GM23338 (cell line): ENCODE measurements at regions not wholly inside any gene's neighbourhood (a gene's known extent, or its start where the extent isn't known, plus 50 kb on each side); places are given as distances from the start of the nearest gene placed in this dataset.

Source experiments
- ATAC-seq: fragments of 200-7000 bp; cut with Tn5 transposase; 3 replicates; pipeline ENCODE4 v1.9.1; 2020
- DNase-seq: peaks from one replicate; pipeline ENCODE4 v3.0.0-alpha.2; 2015; ENCODE audit warnings: low spot score
- H2AFZ ChIP-seq: fragments of 200-600 bp; sonication (generic); 2 replicates; pipeline ENCODE4 v1.8.0; 2016; ENCODE audit warnings: antibody characterized with exemption, mild to moderate bottlenecking, moderate library complexity
- H3F3A ChIP-seq: fragments of 200-600 bp; sonication (generic); replicated peaks from 2 replicates; pipeline ENCODE4 v1.8.0; 2017; ENCODE audit warnings: antibody characterized with exemption, mixed run types, low read depth
- H3K27ac ChIP-seq: fragments of 200-600 bp; sonication (generic); 2 replicates; pipeline ENCODE4 v1.6.1; 2016; ENCODE audit warnings: low read depth
- H3K27me3 ChIP-seq: fragments of 200-600 bp; sonication (generic); 2 replicates; pipeline ENCODE4 v1.8.0; 2016; ENCODE audit warnings: mild to moderate bottlenecking, mixed run types, moderate library complexity; ENCODE audit not compliant: insufficient read depth
- H3K36me3 ChIP-seq: fragments of 200-600 bp; sonication (generic); 2 replicates; pipeline ENCODE4 v1.8.0; 2016; ENCODE audit warnings: mild to moderate bottlenecking; ENCODE audit not compliant: insufficient read depth
- H3K4me1 ChIP-seq: fragments of 200-600 bp; sonication (generic); 2 replicates; pipeline ENCODE4 v1.8.0; 2016; ENCODE audit warnings: mild to moderate bottlenecking, moderate library complexity; ENCODE audit not compliant: insufficient read depth
- H3K4me2 ChIP-seq: fragments of 200-600 bp; sonication (generic); 2 replicates; pipeline ENCODE4 v1.7.1; 2017; ENCODE audit warnings: mixed run types
- H3K4me3 ChIP-seq: fragments of 200-600 bp; sonication (generic); 2 replicates; pipeline ENCODE4 v1.6.1; 2016; ENCODE audit warnings: mixed run types
- H3K79me2 ChIP-seq: fragments of 200-600 bp; sonication (generic); replicated peaks from 2 replicates; pipeline ENCODE4 v1.8.0; 2017; ENCODE audit warnings: mild to moderate bottlenecking; ENCODE audit not compliant: insufficient read depth
- H3K9me2 ChIP-seq: fragments of 200-600 bp; sonication (generic); 2 replicates; pipeline ENCODE4 v1.8.0; 2017; ENCODE audit not compliant: insufficient read depth
- H4K20me1 ChIP-seq: fragments of 200-600 bp; sonication (generic); replicated peaks from 2 replicates; pipeline ENCODE4 v1.8.0; 2017; ENCODE audit warnings: mild to moderate bottlenecking; ENCODE audit not compliant: insufficient read depth
- H3K27ac Mint-ChIP-seq: 2 replicates; pipeline ENCODE4 v1.8.0; 2020; ENCODE audit warnings: inconsistent platforms, mild to moderate bottlenecking, moderate library complexity, mixed read lengths
- H3K27me3 Mint-ChIP-seq: 3 replicates; pipeline ENCODE4 v1.8.0; 2022; ENCODE audit warnings: low read depth, mild to moderate bottlenecking, moderate library complexity, mixed read lengths, inconsistent platforms; ENCODE audit not compliant: insufficient read depth, poor library complexity
- H3K36me3 Mint-ChIP-seq: 3 replicates; pipeline ENCODE4 v1.8.0; 2021; ENCODE audit warnings: low read depth, mild to moderate bottlenecking, inconsistent platforms, moderate library complexity, mixed read lengths
- H3K4me1 Mint-ChIP-seq: 3 replicates; pipeline ENCODE4 v1.8.0; 2020; ENCODE audit warnings: mild to moderate bottlenecking, inconsistent platforms, mixed read lengths
- H3K4me3 Mint-ChIP-seq: 3 replicates; pipeline ENCODE4 v1.8.0; 2021; ENCODE audit warnings: moderate library complexity, mild to moderate bottlenecking, inconsistent platforms, mixed read lengths
- H3K9me3 Mint-ChIP-seq: 3 replicates; pipeline ENCODE4 v1.8.0; 2020; ENCODE audit warnings: moderate library complexity, mild to moderate bottlenecking, inconsistent platforms, mixed read lengths
- CREB1 ChIP-seq: fragments of 250-450 bp; sonication (Bioruptor Pico); IDR thresholded peaks from 2 replicates; pipeline ENCODE4 v1.5.0; 2020; ENCODE audit warnings: low read depth, mild to moderate bottlenecking, moderate library complexity
- EZH2 ChIP-seq: fragments of 200-600 bp; sonication (generic); IDR thresholded peaks from one replicate; pipeline ENCODE4 v1.8.0; 2017; ENCODE audit warnings: antibody characterized with exemption, mild to moderate bottlenecking, low read depth; ENCODE audit not compliant: unreplicated experiment
- EZH2phosphoT487 ChIP-seq: fragments of 200-600 bp; sonication (generic); IDR thresholded peaks from one replicate; pipeline ENCODE4 v1.8.1; 2018; ENCODE audit warnings: antibody characterized with exemption; ENCODE audit not compliant: unreplicated experiment
- JUNB ChIP-seq: IDR thresholded peaks from one replicate; pipeline ENCODE4 v1.6.1; 2016; ENCODE audit warnings: antibody characterized with exemption; ENCODE audit not compliant: unreplicated experiment
- NANOG ChIP-seq: IDR thresholded peaks from 2 replicates; pipeline ENCODE4 v1.6.1; 2016; ENCODE audit warnings: antibody characterized with exemption, borderline replicate concordance
- POLR2AphosphoS5 ChIP-seq: IDR thresholded peaks from 2 replicates; pipeline ENCODE4 v1.6.1; 2016; ENCODE audit warnings: antibody characterized with exemption, low read depth
- REST ChIP-seq: IDR thresholded peaks from one replicate; pipeline ENCODE4 v1.6.1; 2018; ENCODE audit warnings: antibody characterized with exemption; ENCODE audit not compliant: unreplicated experiment
- STAT1 ChIP-seq: IDR thresholded peaks from one replicate; pipeline ENCODE4 v1.6.1; 2016; ENCODE audit warnings: antibody characterized with exemption; ENCODE audit not compliant: unreplicated experiment
- ZNF114 ChIP-seq: fragments of 250-450 bp; sonication (Bioruptor Pico); IDR thresholded peaks from 2 replicates; pipeline ENCODE4 v1.5.0; 2020; ENCODE audit warnings: mild to moderate bottlenecking, moderate library complexity
- ZNF331 ChIP-seq: fragments of 250-450 bp; sonication (Bioruptor Pico); IDR thresholded peaks from 2 replicates; pipeline ENCODE4 v1.5.0; 2020; ENCODE audit warnings: low read depth, mild to moderate bottlenecking, moderate library complexity
- TF ChIP-seq, protein P1 (sequence below), 2 experiments: fragments of 200-600 bp in 1 of 2; sonication (generic) in 1 of 2; conservative IDR thresholded peaks; 2 replicates each; pipeline versions ENCODE4 v1.5.1 to v1.6.1; 2016 to 2017; ENCODE audit warnings: antibody characterized with exemption in 2 of 2, low read depth in 2 of 2, mild to moderate bottlenecking in 2 of 2, moderate library complexity in 1 of 2
- TF ChIP-seq, protein P2 (sequence below): fragments of 250-450 bp; sonication (Bioruptor Pico); IDR thresholded peaks from 2 replicates; pipeline ENCODE4 v1.5.0; 2020; ENCODE audit warnings: mild to moderate bottlenecking, moderate library complexity
- TF ChIP-seq, protein P3 (sequence below): IDR thresholded peaks from 2 replicates; pipeline ENCODE4 v1.6.1; 2016; ENCODE audit warnings: antibody characterized with exemption

DNA sequence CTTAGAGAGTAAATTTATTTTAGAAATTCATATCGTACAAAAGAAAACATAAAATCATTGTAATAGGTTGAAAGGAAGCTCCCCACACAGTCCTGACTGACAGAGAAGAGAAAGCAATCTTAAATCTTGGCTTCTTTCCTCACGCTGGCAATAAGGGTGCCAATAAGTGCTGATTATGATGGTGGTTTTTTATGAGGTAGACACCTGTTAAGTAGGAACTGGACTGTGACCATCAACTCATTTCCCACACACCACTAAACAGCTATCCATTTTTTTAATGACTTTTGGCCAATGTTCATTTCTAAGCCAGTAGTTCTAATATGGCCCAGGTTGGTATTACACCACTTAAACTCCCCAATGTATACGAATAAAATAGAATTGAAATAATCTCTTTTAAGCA, 893.5 kb upstream of the NUDT12 start:
- ATAC-seq: no peak
- no peak for DNase-seq

More for the DNA sequence above, 893.5 kb upstream of the NUDT12 start:
- H3K27me3 Mint-ChIP-seq: no peaks in the 10 kb centered on the region
- no peaks in the 10 kb centered on the region for H3K79me2 ChIP-seq
- H3F3A ChIP-seq: no peaks in the 10 kb centered on the region
- peaks cover 6% of the 10 kb centered on the region; the same call in 2 of the 3 replicates for H3K9me3 Mint-ChIP-seq
- H3K4me1 Mint-ChIP-seq: peaks cover 6% of the 10 kb centered on the region; the same call in 2 of the 3 replicates
- no peaks in the 10 kb centered on the region for H3K4me1 ChIP-seq
- no peaks in the 10 kb centered on the region for H4K20me1 ChIP-seq
- H2AFZ ChIP-seq: no peak overlapping the region
- H3K9me2 ChIP-seq: no peaks in the 10 kb centered on the region
- H3K4me2 ChIP-seq: no peak overlapping the region
- no peaks in the 10 kb centered on the region for H3K27me3 ChIP-seq
- H3K36me3 ChIP-seq: no peaks in the 10 kb centered on the region
- no peak overlapping the region for H3K27ac ChIP-seq
- no peak overlapping the region for H3K27ac Mint-ChIP-seq
- H3K4me3 ChIP-seq: no peak overlapping the region
- no peak for TF ChIP-seq EZH2
- TF ChIP-seq, protein P1, sequence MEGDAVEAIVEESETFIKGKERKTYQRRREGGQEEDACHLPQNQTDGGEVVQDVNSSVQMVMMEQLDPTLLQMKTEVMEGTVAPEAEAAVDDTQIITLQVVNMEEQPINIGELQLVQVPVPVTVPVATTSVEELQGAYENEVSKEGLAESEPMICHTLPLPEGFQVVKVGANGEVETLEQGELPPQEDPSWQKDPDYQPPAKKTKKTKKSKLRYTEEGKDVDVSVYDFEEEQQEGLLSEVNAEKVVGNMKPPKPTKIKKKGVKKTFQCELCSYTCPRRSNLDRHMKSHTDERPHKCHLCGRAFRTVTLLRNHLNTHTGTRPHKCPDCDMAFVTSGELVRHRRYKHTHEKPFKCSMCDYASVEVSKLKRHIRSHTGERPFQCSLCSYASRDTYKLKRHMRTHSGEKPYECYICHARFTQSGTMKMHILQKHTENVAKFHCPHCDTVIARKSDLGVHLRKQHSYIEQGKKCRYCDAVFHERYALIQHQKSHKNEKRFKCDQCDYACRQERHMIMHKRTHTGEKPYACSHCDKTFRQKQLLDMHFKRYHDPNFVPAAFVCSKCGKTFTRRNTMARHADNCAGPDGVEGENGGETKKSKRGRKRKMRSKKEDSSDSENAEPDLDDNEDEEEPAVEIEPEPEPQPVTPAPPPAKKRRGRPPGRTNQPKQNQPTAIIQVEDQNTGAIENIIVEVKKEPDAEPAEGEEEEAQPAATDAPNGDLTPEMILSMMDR (conservative IDR thresholded peaks at IDR 0.05; ENCODE audit: low read depth in 2 of 2): no peak
- TF ChIP-seq ZNF114: no peak
- no peak for TF ChIP-seq REST
- no peak for TF ChIP-seq ZNF331
- TF ChIP-seq, protein P2, sequence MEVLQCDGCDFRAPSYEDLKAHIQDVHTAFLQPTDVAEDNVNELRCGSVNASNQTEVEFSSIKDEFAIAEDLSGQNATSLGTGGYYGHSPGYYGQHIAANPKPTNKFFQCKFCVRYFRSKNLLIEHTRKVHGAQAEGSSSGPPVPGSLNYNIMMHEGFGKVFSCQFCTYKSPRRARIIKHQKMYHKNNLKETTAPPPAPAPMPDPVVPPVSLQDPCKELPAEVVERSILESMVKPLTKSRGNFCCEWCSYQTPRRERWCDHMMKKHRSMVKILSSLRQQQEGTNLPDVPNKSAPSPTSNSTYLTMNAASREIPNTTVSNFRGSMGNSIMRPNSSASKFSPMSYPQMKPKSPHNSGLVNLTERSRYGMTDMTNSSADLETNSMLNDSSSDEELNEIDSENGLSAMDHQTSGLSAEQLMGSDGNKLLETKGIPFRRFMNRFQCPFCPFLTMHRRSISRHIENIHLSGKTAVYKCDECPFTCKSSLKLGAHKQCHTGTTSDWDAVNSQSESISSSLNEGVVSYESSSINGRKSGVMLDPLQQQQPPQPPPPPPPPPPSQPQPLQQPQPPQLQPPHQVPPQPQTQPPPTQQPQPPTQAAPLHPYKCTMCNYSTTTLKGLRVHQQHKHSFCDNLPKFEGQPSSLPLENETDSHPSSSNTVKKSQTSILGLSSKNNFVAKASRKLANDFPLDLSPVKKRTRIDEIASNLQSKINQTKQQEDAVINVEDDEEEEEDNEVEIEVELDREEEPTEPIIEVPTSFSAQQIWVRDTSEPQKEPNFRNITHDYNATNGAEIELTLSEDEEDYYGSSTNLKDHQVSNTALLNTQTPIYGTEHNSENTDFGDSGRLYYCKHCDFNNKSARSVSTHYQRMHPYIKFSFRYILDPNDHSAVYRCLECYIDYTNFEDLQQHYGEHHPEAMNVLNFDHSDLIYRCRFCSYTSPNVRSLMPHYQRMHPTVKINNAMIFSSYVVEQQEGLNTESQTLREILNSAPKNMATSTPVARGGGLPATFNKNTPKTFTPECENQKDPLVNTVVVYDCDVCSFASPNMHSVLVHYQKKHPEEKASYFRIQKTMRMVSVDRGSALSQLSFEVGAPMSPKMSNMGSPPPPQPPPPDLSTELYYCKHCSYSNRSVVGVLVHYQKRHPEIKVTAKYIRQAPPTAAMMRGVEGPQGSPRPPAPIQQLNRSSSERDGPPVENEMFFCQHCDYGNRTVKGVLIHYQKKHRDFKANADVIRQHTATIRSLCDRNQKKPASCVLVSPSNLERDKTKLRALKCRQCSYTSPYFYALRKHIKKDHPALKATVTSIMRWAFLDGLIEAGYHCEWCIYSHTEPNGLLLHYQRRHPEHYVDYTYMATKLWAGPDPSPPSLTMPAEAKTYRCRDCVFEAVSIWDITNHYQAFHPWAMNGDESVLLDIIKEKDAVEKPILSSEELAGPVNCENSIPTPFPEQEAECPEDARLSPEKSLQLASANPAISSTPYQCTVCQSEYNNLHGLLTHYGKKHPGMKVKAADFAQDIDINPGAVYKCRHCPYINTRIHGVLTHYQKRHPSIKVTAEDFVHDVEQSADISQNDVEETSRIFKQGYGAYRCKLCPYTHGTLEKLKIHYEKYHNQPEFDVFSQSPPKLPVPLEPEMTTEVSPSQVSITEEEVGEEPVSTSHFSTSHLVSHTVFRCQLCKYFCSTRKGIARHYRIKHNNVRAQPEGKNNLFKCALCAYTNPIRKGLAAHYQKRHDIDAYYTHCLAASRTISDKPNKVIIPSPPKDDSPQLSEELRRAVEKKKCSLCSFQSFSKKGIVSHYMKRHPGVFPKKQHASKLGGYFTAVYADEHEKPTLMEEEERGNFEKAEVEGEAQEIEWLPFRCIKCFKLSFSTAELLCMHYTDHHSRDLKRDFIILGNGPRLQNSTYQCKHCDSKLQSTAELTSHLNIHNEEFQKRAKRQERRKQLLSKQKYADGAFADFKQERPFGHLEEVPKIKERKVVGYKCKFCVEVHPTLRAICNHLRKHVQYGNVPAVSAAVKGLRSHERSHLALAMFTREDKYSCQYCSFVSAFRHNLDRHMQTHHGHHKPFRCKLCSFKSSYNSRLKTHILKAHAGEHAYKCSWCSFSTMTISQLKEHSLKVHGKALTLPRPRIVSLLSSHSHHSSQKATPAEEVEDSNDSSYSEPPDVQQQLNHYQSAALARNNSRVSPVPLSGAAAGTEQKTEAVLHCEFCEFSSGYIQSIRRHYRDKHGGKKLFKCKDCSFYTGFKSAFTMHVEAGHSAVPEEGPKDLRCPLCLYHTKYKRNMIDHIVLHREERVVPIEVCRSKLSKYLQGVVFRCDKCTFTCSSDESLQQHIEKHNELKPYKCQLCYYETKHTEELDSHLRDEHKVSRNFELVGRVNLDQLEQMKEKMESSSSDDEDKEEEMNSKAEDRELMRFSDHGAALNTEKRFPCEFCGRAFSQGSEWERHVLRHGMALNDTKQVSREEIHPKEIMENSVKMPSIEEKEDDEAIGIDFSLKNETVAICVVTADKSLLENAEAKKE (CRISPR knock-in tag): no peak
- TF ChIP-seq STAT1: no peak
- no peak for TF ChIP-seq POLR2AphosphoS5
- TF ChIP-seq EZH2phosphoT487: no peak
- TF ChIP-seq JUNB: no peak
- TF ChIP-seq NANOG: no peak
- TF ChIP-seq, protein P3, sequence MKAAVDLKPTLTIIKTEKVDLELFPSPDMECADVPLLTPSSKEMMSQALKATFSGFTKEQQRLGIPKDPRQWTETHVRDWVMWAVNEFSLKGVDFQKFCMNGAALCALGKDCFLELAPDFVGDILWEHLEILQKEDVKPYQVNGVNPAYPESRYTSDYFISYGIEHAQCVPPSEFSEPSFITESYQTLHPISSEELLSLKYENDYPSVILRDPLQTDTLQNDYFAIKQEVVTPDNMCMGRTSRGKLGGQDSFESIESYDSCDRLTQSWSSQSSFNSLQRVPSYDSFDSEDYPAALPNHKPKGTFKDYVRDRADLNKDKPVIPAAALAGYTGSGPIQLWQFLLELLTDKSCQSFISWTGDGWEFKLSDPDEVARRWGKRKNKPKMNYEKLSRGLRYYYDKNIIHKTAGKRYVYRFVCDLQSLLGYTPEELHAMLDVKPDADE: no peak
- no peak for TF ChIP-seq CREB1
- H3K4me3 Mint-ChIP-seq: no peak overlapping the region
- peaks cover 5% of the 10 kb centered on the region; the same call in 2 of the 3 replicates for H3K36me3 Mint-ChIP-seq
